PFSK-1 (cell line): ENCODE measurements at regions not wholly inside any gene's neighbourhood (a gene's known extent, or its start where the extent isn't known, plus 50 kb on each side); places are given as distances from the start of the nearest gene placed in this dataset.

Experiments used
- FOXP2 ChIP-seq: optimal IDR thresholded peaks from 2 replicates; pipeline ENCODE3; 2011; ENCODE audit warnings: borderline replicate concordance, control low read depth, inconsistent platforms; ENCODE audit not compliant: insufficient read depth; ENCODE audit errors: extremely low read length, extremely low read depth
- POLR2AphosphoS5 ChIP-seq: IDR thresholded peaks from 2 replicates; pipeline ENCODE4 v1.6.1; 2012; ENCODE audit warnings: low read depth, mild to moderate bottlenecking, control low read depth, low read length, moderate library complexity
- REST ChIP-seq, 2 experiments: IDR thresholded peaks; 2 replicates each; pipeline versions ENCODE4 v1.6.1 to v1.8.0; 2011 to 2012; ENCODE audit warnings: low read depth in 2 of 2, low read length in 2 of 2, control low read depth in 1 of 2, inconsistent platforms in 1 of 2, mild to moderate bottlenecking in 1 of 2, moderate library complexity in 1 of 2; ENCODE audit not compliant: insufficient read depth in 1 of 2
- SIN3A ChIP-seq: IDR thresholded peaks from 2 replicates; pipeline ENCODE4 v1.6.1; 2012; ENCODE audit warnings: mild to moderate bottlenecking, low read length, moderate library complexity, borderline replicate concordance; ENCODE audit not compliant: insufficient read depth
- TAF1 ChIP-seq: IDR thresholded peaks from 2 replicates; pipeline ENCODE4 v1.6.1; 2012; ENCODE audit warnings: low read length, control low read depth, borderline replicate concordance; ENCODE audit not compliant: insufficient read depth

GRCh38 chr13:72025836-72026235 is 158.8 kb upstream of the DACH1 start:
- no peak for TF ChIP-seq FOXP2
- no peak for TF ChIP-seq TAF1
- TF ChIP-seq POLR2AphosphoS5: no peak
- TF ChIP-seq SIN3A: no peak
- TF ChIP-seq REST (IDR thresholded peaks at IDR 0.05; ENCODE audit: insufficient read depth in 1 of 2, low read depth in 2 of 2, low read length in 2 of 2): no peak

GRCh38 chr13:72023895-72024294 is 156.9 kb upstream of the DACH1 start:
- no peak for TF ChIP-seq POLR2AphosphoS5
- no peak for TF ChIP-seq SIN3A
- no peak for TF ChIP-seq REST (IDR thresholded peaks at IDR 0.05; ENCODE audit: insufficient read depth in 1 of 2, low read depth in 2 of 2, low read length in 2 of 2)
- TF ChIP-seq FOXP2: no peak
- no peak for TF ChIP-seq TAF1

GRCh38 chr13:72005455-72005854 is 138.5 kb upstream of the DACH1 start:
- TF ChIP-seq SIN3A (no peak), TAF1 (no peak), REST (IDR thresholded peaks at IDR 0.05; ENCODE audit: insufficient read depth in 1 of 2, low read depth in 2 of 2, low read length in 2 of 2) (no peak), FOXP2 (no peak), POLR2AphosphoS5 (no peak)

GRCh38 chr13:72004784-72005374 is 137.9 kb upstream of the DACH1 start:
- TF ChIP-seq SIN3A: no peak
- TF ChIP-seq POLR2AphosphoS5: no peak
- TF ChIP-seq REST (IDR thresholded peaks at IDR 0.05; ENCODE audit: insufficient read depth in 1 of 2, low read depth in 2 of 2, low read length in 2 of 2): no peak
- TF ChIP-seq TAF1: no peak
- no peak for TF ChIP-seq FOXP2
